ENCODE measurements at regions not wholly inside any gene's neighbourhood (a gene's known extent, or its start where the extent isn't known, plus 50 kb on each side); places are given as distances from the start of the nearest gene placed in this dataset.

DNA sequence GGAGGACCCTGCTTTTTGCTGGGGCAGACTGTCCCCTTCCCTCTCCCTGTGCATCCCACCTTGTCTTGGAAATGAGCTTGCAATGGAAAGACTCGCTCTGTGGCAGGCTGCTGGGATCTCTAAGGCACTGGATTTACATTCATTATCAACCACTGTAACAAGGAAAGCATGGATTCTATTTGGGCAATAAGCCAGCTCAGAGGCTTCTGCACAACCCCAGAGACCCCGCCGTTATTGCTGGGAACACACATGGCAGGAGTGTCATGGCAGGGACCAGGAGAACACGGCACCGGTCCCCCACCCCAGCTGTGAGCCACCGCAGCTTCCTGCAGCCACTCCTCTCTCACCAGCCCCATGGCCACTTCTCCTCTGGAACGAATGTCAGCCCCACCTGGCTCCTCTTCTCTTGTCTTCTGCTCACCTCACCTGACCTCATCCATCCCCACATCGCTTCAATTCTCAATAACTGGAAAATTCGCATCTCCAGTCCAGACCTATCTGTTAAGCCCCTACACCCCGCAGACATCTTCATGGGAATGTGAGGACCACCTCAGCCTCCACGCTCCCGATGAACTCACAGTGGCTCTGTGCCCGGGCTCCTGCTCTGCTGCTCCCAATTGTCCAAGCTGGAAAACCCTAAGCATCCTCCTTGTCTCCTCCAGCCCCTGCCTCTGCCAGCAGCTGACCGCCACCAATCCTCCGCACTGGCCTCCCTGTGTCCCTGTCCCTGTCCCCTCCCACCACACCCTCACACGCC is 181.5 kb downstream of the USP12 start:
- no peak for DNase-seq (ENCODE audit: low read depth)
- TF ChIP-seq, protein P1, sequence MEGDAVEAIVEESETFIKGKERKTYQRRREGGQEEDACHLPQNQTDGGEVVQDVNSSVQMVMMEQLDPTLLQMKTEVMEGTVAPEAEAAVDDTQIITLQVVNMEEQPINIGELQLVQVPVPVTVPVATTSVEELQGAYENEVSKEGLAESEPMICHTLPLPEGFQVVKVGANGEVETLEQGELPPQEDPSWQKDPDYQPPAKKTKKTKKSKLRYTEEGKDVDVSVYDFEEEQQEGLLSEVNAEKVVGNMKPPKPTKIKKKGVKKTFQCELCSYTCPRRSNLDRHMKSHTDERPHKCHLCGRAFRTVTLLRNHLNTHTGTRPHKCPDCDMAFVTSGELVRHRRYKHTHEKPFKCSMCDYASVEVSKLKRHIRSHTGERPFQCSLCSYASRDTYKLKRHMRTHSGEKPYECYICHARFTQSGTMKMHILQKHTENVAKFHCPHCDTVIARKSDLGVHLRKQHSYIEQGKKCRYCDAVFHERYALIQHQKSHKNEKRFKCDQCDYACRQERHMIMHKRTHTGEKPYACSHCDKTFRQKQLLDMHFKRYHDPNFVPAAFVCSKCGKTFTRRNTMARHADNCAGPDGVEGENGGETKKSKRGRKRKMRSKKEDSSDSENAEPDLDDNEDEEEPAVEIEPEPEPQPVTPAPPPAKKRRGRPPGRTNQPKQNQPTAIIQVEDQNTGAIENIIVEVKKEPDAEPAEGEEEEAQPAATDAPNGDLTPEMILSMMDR (conservative IDR thresholded peaks at IDR 0.05; ENCODE audit: low read depth, low read length) = no peak
- no peak overlapping the region for H3K4me3 ChIP-seq (ENCODE audit: low read depth, low read length)

DNA sequence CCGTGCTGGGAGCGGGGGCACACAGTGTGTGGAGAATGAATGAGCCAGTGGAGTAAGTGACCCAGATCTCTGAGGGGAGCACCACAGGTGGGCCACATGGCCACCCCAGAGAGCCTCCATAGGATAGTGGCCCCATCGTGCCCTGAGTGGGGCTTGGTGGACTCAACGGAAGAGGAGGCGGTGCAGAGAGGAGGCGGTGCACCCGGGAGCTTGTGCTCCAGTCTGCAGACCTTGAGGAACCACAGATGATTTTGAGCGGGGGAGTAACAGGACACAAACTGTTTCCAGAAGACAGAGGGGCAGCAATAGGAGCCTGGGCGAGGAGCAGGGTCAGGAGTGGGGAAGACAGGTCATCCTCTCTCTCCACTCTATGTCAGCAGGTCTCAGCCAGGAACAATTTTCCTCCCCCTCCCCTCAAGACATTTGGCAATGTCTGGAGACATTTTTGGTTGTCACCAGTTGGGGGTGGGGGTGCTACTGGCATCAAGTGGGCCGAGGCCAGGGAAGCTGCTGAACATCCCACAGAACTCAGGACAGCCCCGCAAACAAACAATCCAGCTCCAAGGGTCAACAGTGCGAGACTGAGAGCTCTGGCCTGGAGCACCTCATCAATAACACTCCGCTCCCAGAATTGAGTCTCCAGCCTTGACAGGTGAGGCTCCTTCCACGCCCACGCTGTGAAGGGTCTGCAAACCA is 182.2 kb downstream of the USP12 start:
- TF ChIP-seq, protein P1 (conservative IDR thresholded peaks at IDR 0.05; ENCODE audit: low read depth, low read length) = no peak
- DNase-seq (ENCODE audit: low read depth) = no peak
- no peak overlapping the region for H3K4me3 ChIP-seq (ENCODE audit: low read depth, low read length)

DNA sequence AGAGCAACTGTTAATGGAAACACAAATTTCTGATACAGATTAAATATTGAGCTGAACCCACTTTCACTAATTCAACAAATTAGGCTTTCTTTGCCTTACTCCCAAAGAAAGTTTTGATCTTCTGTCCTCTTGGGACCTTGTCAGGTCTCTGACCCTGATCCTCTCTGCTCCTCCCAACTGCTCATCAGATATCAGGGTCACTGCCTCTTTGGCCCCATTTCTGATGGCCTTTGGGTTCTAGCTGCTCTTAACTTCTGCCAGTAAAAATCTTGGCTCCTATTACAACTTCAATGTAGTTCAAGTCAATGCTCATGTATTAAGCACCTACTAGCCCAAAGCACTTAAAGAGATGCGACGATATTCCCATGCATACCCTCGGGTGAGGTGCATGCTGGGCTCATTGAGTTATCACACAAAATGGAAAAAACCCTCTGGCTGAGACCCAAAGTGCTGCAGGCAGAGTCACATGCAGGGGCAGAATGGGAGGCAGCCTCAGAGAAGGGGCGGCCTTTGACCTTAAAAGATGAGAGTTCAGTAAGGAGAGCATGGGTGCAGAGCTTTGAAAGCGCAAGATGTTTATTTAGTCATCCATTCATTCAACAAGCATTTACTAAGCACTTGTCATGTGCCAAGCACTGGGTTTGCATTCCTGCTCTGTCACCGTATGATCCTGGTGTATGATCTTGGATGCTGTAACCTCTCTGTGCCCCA is 183.4 kb downstream of the USP12 start:
- no peak for DNase-seq (ENCODE audit: low read depth)
- no peak overlapping the region for H3K4me3 ChIP-seq (ENCODE audit: low read depth, low read length)
- TF ChIP-seq, protein P1 (conservative IDR thresholded peaks at IDR 0.05; ENCODE audit: low read depth, low read length) = no peak

DNA sequence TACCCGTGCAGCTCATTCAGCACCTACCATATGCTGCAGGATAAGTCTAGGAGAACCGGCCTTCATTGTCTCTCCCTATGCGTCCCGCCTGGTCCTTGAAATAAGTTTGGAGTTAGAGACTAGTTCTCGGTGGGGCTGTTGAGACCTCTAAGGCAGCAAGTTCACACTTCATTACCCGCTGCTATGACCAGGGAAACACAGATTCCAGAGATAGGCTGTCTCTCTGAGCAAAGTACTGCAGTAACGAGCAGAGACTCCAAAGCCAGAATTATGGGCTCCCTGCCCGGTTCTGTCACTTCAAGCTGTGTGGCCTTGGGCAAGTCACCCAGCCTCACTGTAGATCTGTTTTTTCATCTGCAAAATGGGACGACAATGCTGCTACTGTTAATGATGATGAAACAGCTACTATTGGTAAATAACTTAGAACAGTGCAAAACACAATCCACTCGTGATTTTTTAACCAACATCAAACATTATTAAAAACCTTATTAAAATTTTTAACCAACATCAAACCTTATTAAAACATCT is 184.1 kb downstream of the USP12 start:
- TF ChIP-seq, protein P1 (conservative IDR thresholded peaks at IDR 0.05; ENCODE audit: low read depth, low read length) = no peak
- H3K4me3 ChIP-seq (ENCODE audit: low read depth, low read length) = no peak overlapping the region
- no peak for DNase-seq (ENCODE audit: low read depth)

DNA sequence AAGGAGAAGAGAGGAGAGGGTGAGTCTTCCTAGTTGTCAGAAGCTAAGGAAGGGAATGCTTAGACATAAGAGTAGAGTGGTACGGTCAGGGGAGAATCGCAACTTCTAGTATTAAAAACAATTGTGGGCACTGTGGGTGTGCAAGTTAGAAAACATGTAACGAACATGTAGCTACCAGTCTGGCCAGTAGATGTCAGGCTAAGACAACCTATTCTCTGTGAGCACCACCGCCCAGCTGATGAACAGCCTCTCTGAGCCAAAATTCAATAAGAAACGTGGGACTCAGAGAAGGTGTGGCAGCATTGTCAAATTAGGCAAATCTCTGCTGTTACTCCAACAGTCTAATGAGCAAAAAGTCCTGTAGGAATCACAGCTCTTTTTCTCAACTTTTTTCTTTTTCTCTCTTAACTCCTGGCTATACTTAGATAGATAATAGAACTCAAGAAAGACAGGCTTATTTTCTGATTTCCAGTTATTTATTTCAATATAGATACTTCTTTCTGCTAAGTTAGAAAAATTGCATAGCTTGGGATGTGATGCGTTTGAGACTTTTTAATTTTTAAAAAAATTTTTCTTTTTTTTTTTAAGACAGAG is 186.2 kb downstream of the USP12 start:
- no peak overlapping the region for H3K4me3 ChIP-seq (ENCODE audit: low read depth, low read length)
- no peak for DNase-seq (ENCODE audit: low read depth)
- TF ChIP-seq, protein P1 (conservative IDR thresholded peaks at IDR 0.05; ENCODE audit: low read depth, low read length) = peak; percentile 81

DNA sequence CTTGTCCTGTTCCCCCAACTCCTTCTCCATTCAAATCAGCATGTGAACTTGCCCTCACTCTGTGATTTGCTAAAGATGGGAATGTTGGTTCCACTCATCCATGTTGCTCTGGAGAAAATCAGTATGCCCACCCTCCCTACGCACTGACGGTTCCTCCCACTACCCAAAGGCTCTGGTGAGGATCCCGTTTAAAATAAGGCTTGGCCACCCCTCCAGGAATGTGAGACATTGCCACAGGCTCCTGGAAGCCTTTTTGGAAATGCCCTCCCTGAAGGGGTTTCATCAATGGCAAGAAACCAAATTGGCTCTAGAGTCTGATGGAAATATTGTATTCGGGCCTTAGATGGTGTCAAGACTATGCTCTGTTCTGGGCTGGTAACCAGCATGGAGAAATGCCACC is 187.3 kb downstream of the USP12 start:
- no peak for DNase-seq (ENCODE audit: low read depth)
- TF ChIP-seq, protein P1 (conservative IDR thresholded peaks at IDR 0.05; ENCODE audit: low read depth, low read length) = no peak

More for the DNA sequence above, 187.3 kb downstream of the USP12 start:
- H3K4me3 ChIP-seq (ENCODE audit: low read depth, low read length) = no peak overlapping the region

All from epithelial cell of proximal tubule (primary cell).